Renal cortex interstitium (tissue), 11 donors: ENCODE measurements at regions not wholly inside any gene's neighbourhood (a gene's known extent, or its start where the extent isn't known, plus 50 kb on each side); places are given as distances from the start of the nearest gene placed in this dataset.

Experiments
- DNase-seq, 11 donors: peaks; one replicate each; pipeline ENCODE4 v3.0.0-alpha.2; 2013; ENCODE audit warnings: low read depth in 9 of 11, low spot score in 4 of 11; ENCODE audit errors: extremely low read depth in 1 of 11

DNA sequence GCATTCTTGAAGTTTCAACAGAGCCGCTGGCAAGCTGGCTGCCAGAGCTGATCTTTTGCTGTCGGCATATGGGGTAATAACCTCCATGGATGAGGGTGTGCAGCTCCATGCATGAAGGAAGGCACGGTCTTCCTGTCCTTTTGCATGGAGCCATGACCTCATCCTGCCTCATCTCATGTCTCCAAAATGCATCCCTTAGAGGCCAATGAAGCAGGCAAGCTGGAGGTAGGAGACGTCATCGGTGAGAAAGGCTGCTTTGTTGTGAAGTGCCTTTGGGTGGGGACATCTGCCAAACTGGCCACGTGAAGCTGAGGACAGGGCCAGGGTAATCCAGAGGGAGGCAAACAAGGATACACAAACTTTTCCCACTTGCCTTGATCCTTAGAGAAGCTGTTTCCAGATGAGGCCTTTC, 161.5 kb upstream of the TBX20 start:
- DNase-seq: no peak

DNA sequence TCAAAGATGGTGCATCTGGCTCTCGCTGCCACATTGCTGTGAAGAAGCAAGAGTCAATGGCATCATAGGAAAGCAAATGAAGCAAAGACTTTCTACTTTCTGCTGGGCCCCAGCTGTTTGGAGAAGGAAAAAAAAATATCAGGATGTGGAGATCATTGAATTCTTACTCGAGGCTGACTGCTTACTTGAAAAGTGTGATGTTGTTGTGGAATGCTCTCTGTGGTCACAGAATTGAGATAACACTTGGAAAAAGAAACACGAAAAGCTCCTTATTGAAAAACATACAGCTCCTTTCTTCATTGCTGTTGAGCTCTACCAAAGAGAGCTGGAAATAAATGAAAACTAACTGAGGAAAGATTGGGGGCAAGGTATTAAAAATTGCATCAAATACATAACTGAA, 157.4 kb upstream of the TBX20 start:
- no peak for DNase-seq

DNA sequence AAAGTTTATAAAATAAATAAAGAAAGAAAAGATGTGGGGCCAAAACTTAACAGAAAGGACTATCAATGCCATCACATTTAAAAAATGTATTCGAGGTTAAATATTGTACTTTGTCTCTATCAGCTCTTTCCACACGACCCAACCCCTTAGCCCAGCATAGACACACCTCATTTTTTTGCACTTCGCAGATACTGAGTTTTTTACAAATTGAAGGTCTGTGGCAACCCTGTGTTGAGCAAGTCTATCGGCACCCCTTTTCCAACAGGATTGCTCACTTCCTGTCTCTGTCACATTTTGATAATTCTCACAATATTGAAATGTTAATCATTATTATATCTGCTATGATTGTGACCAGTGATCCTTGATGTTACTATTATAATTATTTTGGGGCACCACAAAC, 151.6 kb upstream of the TBX20 start:
- no peak for DNase-seq

DNA sequence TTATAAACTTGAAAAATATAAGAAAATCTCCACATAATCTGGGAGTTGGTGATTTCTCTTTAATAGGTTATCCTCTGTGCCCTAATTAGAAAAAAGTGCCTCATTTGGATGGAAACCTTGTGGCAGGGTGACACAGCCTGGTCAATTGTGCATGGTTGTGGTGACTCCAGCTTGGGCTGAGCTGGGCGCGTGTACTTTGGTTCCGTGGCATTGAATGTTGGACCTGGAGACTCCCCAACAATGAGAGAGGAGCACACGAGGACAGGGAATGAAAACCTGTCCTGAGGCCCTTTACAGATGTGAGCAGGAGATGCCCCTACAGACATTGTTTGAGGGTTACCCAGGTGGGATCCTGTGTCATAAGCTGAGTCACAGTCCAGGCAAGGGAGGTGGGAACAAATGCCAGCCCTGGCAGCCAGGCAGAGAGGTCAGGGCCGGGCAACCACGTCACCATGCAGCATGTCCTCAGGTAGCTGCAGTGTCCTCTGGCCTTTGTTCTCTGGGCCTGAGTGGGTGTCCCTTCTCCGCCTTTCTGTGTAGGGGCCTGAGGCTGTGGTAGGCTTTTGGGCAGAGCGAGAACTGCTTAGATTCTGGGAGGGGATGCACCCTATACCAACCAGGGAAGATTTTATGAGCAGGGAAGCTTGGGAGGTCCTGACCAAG, 147.4 kb upstream of the TBX20 start:
- DNase-seq: no peak

DNA sequence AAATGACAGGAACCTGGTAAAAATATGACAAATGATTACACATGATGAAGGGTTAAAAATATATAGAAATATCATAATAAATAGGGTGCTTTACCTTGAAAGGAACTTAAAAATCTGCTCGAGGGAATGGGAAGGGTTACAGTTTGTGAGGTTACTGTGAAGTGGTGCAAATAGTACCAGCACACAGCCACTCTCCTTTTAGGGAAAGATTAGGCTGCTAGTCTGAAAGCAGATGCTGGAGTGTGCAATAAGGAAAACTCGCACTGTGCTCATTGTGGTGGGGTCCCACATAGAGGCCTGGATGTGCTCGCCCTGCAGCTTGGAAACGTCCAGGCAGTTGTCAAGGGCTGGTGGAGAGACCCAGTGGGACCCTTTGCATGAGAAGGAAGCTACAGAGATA, 145.9 kb upstream of the TBX20 start:
- no peak for DNase-seq

DNA sequence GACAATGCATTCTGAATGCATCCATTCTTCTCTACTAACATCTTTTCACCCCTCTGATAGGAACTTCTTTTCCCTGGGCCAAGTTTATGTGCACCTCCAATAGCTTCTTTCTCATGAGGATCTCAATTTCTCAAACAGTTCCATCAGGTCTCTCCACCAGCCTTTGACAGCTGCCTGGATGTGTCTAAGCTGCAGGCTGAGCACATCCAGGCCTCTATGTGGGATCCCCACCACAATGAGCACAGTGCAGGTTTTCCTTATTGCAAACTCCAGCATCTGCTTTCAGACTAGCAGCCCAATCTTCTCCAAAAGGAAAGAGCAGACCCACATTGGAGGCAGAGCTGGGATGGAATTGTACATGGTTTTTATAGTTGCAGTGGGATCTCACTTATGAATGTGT, 145.3 kb upstream of the TBX20 start:
- no peak for DNase-seq

DNA sequence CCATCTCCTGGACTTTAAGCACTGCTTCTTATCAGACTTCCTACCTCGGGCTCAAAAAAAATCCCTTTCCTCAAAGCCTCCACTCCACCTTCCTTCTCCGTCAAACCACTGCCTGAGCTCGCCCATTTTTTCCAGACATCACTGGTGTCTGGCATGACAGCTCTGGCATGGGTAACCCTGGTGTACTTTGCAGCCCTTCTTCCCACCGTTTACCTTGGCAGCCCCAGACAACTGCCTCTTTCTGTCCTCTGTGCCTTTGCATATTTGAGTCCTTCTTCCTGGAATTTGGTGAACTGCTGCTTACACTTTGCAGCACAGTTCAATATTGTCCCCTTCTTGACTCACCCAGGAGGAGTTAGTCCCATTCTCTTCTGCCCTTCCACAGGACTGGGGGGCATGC, 144.6 kb upstream of the TBX20 start:
- no peak for DNase-seq

DNA sequence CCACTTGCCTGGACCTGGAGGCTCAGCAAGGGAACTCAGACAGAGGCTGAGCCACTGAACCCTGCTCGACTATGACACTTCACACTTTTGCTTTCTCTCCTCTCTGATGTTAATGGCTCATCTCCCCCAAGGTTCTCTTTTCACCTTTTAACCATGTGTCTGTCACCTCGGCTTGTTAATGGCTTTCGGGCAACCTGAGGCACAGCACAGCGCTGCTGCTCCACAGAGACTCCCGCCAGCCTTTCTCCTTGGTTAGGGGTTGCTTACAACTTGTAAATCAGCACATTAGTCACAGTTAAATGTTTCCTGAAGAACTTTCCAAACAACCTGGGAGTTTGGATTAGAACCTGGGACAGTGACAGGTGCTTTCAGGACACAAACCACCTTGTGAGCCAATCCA, 136.2 kb upstream of the TBX20 start:
- no peak for DNase-seq

DNA sequence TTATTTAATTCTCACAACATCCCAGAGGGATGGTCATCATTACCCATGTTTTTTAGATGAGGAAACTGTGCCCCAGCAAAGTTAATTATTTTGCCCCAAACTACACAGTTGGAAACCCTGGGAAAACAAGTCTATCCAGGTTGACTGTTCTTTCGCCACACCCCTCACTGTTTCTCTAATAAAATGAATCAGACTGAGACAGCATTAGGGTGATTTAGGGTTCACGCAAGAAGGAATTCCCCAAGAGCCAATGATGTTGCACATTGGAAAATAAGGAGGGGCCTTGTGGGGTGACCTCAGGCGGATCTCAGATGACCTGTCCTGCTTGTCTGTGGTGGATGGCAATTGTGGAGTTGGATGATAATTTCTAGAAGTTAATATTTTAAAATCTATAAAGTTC, 135.7 kb upstream of the TBX20 start:
- DNase-seq: no peak

DNA sequence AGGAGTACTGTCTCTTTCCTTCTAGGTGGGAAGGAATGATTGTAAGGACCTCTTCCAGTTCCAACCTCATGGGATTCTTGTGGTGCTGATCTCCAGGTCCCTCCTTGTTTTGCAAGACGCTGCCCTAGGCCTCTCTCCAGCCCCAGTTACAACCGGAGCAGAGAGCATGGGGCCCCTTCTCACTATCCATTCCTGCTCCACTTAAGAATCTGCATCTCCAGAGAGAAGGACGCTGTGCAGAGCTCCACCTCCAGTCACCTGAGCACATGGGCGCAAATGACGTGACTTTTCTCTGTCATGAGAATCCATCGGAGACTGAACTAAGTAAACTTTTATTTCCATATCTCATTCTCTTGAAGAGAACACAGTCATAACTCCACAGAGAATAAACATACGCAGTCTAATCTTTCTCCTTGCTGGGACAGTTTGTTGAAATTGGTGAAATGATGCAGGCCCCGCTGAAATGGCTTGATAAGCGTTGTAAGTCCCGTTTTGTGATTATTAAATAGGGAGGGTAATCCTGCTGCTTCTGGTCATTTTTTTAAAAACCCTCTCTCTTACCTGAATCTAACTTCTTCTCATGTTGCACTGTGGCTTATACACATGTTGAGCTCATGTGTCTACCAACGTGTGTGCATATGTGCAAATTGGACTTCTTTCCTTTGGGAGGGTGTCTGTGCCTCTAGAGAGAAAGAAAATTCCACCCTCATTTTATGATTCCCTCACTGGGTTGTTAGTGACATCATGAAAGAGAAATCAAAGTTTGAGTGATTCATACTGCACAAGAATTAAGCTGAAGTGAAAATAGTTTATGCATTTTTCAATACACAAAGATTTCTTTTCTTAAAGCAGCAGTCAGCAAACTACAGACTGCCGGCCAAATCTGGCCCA, 133.2 kb upstream of the TBX20 start:
- DNase-seq: no peak

DNA sequence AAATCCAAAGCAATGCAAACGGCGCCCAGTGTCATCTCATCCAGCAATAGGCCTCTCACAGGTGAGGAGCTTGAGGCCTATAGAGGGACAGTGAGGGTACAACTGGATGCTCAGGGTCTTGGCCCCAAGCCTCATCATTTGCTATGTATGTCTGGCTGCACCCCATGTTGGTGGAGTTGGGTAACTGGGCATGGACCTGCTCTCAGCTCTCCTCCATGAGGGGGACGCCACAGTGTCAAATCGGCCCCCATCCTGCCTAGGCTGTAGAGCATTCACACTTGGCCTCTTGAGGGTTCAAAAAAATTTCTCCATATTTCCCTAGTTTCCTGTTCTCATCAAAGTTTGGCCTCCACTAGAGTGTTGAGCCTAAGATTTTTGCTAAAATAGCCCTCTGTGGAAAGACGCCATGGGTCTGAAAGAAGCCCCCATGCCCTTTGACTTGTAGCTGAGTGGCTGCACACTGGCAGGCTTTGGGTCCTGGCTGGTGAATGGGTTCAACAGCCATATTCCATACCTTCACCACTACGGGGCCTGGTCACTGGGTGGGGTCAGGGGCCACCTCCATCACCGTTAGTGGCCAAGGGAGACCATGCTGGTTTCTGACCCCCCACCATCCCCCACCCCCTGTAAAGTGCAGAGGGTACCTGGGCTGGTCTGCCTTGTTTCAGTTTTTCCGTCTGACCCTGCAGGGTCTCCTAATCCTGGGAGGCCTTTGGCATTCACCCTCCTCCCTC, 132.3 kb upstream of the TBX20 start:
- DNase-seq: no peak

DNA sequence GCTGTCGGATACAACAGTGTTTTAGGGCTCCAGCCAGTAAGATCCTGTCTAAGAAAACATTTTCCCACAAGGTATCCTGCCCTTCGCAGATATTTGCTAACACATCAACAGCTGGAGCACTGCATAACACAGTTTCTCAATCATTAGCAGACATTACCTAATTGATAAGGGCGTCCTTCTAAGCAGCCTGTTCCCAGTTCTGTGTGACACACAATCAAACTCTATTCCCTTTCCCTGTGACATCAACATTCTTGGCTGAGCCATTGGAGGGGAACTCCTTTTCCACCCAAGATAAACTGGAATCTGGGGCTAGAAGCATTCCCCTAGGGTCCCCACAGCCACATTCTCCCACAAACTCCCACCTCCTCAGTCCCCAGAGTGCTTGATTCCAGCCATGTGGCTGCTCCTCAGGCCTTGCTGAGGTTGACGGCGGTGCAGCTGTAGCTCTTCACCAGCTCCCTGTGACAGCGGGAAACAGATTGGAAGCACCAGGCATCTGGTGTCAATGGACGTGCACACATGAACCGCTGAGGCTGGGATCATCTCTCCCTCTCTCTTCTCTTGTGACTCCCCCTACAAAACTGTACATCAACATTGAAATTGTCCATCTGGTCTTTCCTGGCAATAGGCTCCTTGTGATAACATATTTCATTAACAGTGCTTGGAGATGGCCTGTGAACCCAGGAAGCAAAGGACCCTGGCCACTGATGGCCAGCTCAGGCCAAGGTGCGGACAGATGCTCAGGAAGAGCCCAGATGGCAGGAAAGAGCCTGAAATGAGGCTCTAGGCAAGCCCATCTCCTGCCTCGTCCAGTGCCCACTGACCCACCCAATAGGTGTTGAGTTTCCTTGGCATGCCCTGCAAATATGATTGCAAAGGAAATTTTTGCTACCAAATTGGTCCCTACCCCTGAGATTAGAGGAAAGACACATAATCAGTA, 131.1 kb upstream of the TBX20 start:
- peak; percentile 11 to 52 (median 41) for DNase-seq

DNA sequence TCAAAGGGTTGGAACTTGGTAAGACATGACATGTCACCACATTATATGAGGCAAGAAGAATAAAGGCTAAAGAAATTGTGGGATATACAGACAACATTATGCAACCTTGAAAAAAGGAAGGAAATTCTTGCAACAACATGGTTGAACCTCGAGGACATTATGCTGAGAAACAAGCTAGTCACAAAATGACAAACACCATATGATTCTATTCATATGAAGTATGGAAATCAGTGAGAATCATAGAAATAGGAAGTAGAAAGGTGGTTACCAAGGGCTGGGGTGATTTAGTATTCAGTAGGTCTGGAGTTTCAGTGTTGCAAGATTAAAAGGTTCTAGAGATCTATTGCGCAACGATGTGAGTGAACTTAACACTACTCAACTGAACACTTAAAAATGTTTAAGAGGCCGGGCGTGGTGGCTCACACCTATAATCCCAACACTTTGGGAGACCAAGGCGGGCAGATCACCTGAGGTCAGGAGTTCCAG, 126.9 kb upstream of the TBX20 start:
- no peak for DNase-seq

DNA sequence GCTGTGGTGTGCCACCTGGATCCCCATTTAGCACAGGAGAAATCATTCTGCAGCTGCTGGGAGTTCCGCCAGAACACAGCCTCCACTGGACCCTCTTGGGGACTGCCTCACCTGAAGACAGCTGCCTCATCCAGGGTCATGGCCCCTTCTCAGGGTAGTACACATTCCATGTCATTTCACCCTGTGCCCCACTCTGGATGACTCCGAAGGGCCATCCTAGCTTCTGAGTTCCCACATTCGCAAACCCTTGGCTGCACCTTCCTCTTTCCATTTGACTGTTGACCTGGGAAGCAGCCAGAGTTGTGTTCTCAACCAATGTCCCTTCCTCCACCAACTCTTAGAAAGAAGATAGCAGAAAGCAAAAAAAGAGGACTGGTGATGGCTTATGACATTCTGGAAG, 125.6 kb upstream of the TBX20 start:
- no peak for DNase-seq

DNA sequence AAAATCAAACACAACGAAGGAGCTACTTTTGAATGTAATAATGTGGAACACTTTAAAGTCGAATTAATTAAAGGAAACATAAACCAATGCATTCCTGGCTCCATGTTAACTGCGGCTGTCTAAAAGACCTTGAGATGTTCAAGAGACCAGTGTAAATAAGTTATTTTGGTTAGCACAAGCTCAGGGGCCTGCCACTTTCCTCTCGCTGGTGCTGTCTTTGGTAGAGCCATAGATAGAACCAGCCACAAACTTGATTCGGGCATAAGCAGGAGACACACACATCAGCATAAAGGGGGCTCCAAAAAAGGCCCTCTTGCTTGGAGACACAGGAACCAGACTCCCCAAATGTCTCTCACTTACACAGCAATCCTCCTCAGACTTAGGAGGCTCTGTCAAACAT, 121.6 kb upstream of the TBX20 start:
- DNase-seq: no peak

DNA sequence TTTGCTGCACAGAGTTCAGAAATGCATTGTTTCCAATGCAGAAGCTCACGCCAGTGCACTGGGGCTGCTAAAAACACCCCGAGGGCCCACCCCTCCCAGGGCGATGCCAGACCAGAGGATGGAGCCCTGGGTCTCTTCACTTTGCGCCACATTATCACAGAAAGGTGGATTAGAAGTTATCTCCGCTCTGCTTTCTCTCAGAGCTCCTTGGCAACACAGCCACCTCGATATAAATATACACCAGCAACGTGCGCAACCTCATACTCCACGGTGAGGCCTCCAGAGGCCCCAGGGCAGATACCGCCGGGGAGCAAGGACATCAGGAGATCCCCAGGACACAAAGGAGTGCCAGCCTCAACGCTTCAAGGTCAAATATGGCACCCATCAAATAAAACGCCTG, 121.0 kb upstream of the TBX20 start:
- no peak for DNase-seq

DNA sequence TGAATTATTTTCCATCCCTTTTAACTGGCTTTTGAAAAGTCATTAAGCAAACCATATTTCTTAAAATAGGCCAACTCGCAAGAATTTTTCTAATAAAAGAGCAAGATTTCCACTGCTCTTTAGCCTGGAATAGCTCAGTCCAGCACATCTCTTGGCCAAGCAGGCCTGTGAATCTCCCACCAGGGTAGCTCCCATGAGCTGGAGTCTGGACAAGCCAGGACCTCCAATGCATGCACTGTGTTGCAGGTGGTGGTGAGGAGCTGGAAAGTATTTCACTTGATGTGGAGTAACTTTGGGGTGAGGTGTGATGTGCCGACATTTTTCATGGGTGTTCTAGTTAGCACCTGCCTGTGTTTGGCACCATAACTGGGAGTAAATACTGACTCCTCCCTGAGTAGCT, 117.3 kb upstream of the TBX20 start:
- no peak for DNase-seq

DNA sequence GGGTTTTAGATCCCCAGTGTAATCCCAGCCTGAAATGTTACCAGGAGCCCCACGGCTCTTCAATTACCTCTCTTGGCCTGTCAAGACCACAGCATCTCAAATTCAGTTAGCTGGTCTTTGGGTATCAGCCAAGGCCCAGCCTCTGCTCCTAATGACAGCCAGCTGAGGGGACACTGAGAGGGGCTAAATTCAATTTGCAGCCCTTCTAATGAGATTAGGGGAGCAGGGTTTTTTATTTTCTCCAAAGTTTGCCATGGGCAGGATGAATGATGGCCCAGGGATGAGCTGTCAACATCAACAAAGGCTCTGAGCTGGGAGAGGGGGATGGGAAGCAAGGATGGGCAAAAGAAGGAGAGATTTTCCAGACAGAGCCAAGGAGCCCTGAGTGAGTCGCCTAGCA, 116.8 kb upstream of the TBX20 start:
- DNase-seq: no peak
